Astrocyte (in vitro differentiated cells and primary cell): ENCODE measurements at regions not wholly inside any gene's neighbourhood (a gene's known extent, or its start where the extent isn't known, plus 50 kb on each side); places are given as distances from the start of the nearest gene placed in this dataset.

Experiments used
- EZH2 ChIP-seq: IDR thresholded peaks from 2 replicates; pipeline ENCODE4 v1.6.1; 2012; ENCODE audit warnings: mild to moderate bottlenecking, low read length, inconsistent platforms; ENCODE audit not compliant: insufficient read depth
- TF ChIP-seq, protein P1 (sequence below): IDR thresholded peaks from 2 replicates; pipeline ENCODE4 v1.5.1; 2011; ENCODE audit warnings: low read depth, mild to moderate bottlenecking, inconsistent platforms, low read length, moderate library complexity; ENCODE audit not compliant: insufficient read depth

DNA sequence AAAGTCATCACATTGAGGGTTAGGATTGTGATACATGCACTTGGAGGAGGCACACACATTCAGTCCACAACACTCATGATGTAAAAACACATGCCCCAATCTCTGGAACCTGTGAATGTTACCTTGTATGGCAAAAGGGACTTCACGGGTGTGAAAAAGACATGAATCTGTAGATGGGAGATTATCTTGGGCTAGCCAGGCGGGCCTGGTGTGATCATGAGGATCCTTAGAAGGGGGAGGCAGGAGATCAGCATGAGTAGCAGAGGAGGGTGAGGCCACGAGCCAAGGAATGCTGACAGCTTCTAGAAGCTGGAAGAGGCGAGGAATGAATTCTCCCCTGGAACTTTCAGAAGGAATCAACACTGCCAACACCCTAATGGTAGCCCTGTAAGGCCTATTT lies 77.5 kb upstream of the ENPP6 start:
- TF ChIP-seq, protein P1, sequence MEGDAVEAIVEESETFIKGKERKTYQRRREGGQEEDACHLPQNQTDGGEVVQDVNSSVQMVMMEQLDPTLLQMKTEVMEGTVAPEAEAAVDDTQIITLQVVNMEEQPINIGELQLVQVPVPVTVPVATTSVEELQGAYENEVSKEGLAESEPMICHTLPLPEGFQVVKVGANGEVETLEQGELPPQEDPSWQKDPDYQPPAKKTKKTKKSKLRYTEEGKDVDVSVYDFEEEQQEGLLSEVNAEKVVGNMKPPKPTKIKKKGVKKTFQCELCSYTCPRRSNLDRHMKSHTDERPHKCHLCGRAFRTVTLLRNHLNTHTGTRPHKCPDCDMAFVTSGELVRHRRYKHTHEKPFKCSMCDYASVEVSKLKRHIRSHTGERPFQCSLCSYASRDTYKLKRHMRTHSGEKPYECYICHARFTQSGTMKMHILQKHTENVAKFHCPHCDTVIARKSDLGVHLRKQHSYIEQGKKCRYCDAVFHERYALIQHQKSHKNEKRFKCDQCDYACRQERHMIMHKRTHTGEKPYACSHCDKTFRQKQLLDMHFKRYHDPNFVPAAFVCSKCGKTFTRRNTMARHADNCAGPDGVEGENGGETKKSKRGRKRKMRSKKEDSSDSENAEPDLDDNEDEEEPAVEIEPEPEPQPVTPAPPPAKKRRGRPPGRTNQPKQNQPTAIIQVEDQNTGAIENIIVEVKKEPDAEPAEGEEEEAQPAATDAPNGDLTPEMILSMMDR: no peak
- no peak for TF ChIP-seq EZH2
